ENCODE measurements at regions not wholly inside any gene's neighbourhood (a gene's known extent, or its start where the extent isn't known, plus 50 kb on each side); places are given as distances from the start of the nearest gene placed in this dataset.
"Not testable (repeated sequence)": the region's sequence is repeated elsewhere in the genome, so short reads cannot be mapped to it uniquely, and the experiment has no call there.

- WGBS, 3 donors, result 30 to 40% (median 36%) methylated on average over 47 of the region's 47 CpGs
- DNase-seq, result peak; percentile 64 to 86 (median 78)
- intact Hi-C loops (cut with DNase I), result no loop called here
- H3K27me3 ChIP-seq, result no peaks in the 10 kb centered on the region
- TF ChIP-seq, protein P1, sequence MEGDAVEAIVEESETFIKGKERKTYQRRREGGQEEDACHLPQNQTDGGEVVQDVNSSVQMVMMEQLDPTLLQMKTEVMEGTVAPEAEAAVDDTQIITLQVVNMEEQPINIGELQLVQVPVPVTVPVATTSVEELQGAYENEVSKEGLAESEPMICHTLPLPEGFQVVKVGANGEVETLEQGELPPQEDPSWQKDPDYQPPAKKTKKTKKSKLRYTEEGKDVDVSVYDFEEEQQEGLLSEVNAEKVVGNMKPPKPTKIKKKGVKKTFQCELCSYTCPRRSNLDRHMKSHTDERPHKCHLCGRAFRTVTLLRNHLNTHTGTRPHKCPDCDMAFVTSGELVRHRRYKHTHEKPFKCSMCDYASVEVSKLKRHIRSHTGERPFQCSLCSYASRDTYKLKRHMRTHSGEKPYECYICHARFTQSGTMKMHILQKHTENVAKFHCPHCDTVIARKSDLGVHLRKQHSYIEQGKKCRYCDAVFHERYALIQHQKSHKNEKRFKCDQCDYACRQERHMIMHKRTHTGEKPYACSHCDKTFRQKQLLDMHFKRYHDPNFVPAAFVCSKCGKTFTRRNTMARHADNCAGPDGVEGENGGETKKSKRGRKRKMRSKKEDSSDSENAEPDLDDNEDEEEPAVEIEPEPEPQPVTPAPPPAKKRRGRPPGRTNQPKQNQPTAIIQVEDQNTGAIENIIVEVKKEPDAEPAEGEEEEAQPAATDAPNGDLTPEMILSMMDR (IDR thresholded peaks at IDR 0.05), result no peak
- TF ChIP-seq EP300 (IDR thresholded peaks at IDR 0.05) (no peak), POLR2A (IDR thresholded peaks at IDR 0.05) (no peak)
- no peak overlapping the region for H3K27ac ChIP-seq
- no peaks in the 10 kb centered on the region for H3K9me3 ChIP-seq
- H3K36me3 ChIP-seq, result no peaks in the 10 kb centered on the region
- no peaks in the 10 kb centered on the region for H3K4me1 ChIP-seq (ENCODE audit: insufficient read depth)
- peak overlapping the region; percentile 33 for H3K4me3 ChIP-seq
Observed at GRCh38 chr15:24772686-24773373, 97.3 kb downstream of the NPAP1 start.

GRCh38 chr15:24777307-24777706 lies 101.7 kb downstream of the NPAP1 start:
- Histone ChIP-seq H3K4me1 (ENCODE audit: insufficient read depth) (no peaks in the 10 kb centered on the region), H3K27me3 (no peaks in the 10 kb centered on the region), H3K27ac (no peak overlapping the region), H3K36me3 (no peaks in the 10 kb centered on the region), H3K9me3 (no peaks in the 10 kb centered on the region), H3K4me3 (no peak overlapping the region)
- DNase-seq, result no peak
- no peak for TF ChIP-seq POLR2A (IDR thresholded peaks at IDR 0.05)
- TF ChIP-seq, protein P1 (IDR thresholded peaks at IDR 0.05), result no peak
- TF ChIP-seq EP300 (IDR thresholded peaks at IDR 0.05), result no peak
- intact Hi-C loops (cut with DNase I), result no loop called here

- 28 to 36% (median 29%) methylated on average over 4 of the region's 4 CpGs for WGBS, 3 donors
- no peaks in the 10 kb centered on the region for H3K9me3 ChIP-seq
- TF ChIP-seq POLR2A (IDR thresholded peaks at IDR 0.05) (no peak), EP300 (IDR thresholded peaks at IDR 0.05) (no peak)
- TF ChIP-seq, protein P1 (IDR thresholded peaks at IDR 0.05), result no peak
- no peak for DNase-seq
- no peaks in the 10 kb centered on the region for H3K36me3 ChIP-seq
- no peak overlapping the region for H3K4me3 ChIP-seq
- H3K27me3 ChIP-seq, result no peaks in the 10 kb centered on the region
- H3K4me1 ChIP-seq (ENCODE audit: insufficient read depth), result no peaks in the 10 kb centered on the region
- H3K27ac ChIP-seq, result no peak overlapping the region
- intact Hi-C loops (cut with DNase I), result no loop called here
Observed at GRCh38 chr15:24784506-24784905, 108.9 kb downstream of the NPAP1 start.

DNA sequence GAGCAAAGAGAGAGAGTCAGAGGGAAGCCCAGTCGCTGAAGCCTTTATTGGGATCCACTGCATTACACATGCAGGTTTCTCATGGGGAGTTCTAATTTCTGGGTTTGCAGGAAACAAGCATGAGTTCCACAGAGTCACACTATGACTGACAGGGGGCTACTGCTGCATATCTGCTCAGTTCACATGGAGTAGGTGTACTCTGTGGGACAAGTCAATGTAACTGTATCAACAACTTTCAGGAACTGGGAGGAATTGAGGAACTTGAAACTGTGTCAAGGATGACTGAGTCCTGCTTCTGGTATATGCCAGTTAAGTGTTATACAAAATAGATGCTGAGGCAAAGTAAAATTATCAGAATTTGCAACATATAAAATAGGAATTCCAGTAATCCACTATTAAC lies 110.8 kb downstream of the NPAP1 start:
- intact Hi-C loops (cut with DNase I), result no loop called here
- 57 to 72% (median 72%) methylated on average over 1 of the region's 1 CpG for WGBS, 3 donors
- Histone ChIP-seq H3K27ac (no peak overlapping the region), H3K27me3 (no peaks in the 10 kb centered on the region), H3K36me3 (no peaks in the 10 kb centered on the region), H3K9me3 (no peaks in the 10 kb centered on the region), H3K4me1 (ENCODE audit: insufficient read depth) (no peaks in the 10 kb centered on the region), H3K4me3 (no peak overlapping the region)
- no peak for DNase-seq
- TF ChIP-seq, protein P1 (IDR thresholded peaks at IDR 0.05), result no peak
- no peak for TF ChIP-seq POLR2A (IDR thresholded peaks at IDR 0.05)
- no peak for TF ChIP-seq EP300 (IDR thresholded peaks at IDR 0.05)

- H3K27ac ChIP-seq; H3K36me3 ChIP-seq; H3K27me3 ChIP-seq; H3K4me3 ChIP-seq; H3K4me1 ChIP-seq (ENCODE audit: insufficient read depth); intact Hi-C loops (cut with DNase I); H3K9me3 ChIP-seq; DNase-seq: not testable (repeated sequence)
- 69 to 77% (median 72%) methylated on average over 6 of the region's 6 CpGs for WGBS, 3 donors
Observed at GRCh38 chr15:24802624-24803023, 127.0 kb downstream of the NPAP1 start.

All from ovary (tissue), 7 donors.